ENCODE measurements at regions not wholly inside any gene's neighbourhood (a gene's known extent, or its start where the extent isn't known, plus 50 kb on each side); places are given as distances from the start of the nearest gene placed in this dataset.

DNA sequence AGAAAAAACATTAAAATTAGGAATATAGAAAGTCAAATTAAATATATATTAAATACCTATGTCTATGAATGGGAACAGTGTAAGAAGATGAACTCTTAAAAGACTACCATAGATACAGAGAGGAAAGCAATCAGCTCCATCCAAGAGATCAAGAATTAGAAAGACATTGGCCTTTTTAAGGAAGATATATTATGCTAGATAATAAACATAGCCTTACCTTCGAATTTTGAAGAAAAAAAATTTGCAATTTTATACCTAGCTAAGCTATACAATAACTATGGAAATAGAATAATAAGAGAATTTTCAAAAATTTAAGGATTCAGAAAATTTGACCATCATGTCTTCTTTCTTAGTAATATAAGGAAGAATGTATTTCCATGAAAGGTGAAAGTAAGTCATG, 74.7 kb upstream of the MYT1L start:
- TF ChIP-seq, protein P1, sequence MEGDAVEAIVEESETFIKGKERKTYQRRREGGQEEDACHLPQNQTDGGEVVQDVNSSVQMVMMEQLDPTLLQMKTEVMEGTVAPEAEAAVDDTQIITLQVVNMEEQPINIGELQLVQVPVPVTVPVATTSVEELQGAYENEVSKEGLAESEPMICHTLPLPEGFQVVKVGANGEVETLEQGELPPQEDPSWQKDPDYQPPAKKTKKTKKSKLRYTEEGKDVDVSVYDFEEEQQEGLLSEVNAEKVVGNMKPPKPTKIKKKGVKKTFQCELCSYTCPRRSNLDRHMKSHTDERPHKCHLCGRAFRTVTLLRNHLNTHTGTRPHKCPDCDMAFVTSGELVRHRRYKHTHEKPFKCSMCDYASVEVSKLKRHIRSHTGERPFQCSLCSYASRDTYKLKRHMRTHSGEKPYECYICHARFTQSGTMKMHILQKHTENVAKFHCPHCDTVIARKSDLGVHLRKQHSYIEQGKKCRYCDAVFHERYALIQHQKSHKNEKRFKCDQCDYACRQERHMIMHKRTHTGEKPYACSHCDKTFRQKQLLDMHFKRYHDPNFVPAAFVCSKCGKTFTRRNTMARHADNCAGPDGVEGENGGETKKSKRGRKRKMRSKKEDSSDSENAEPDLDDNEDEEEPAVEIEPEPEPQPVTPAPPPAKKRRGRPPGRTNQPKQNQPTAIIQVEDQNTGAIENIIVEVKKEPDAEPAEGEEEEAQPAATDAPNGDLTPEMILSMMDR (IDR thresholded peaks at IDR 0.05; ENCODE audit: low read depth, low read length, poor library complexity, severe bottlenecking), result no peak
- TF ChIP-seq EZH2phosphoT487 (IDR thresholded peaks at IDR 0.05; ENCODE audit: borderline replicate concordance, low read length), result no peak

All from DOHH2 (cell line).